Prostate gland (tissue), 2 donors: ENCODE measurements at regions not wholly inside any gene's neighbourhood (a gene's known extent, or its start where the extent isn't known, plus 50 kb on each side); places are given as distances from the start of the nearest gene placed in this dataset.
"Not testable (repeated sequence)": the region's sequence is repeated elsewhere in the genome, so short reads cannot be mapped to it uniquely, and the experiment has no call there.

Experiments
- POLR2A ChIP-seq: fragments of 450-650 bp; IDR thresholded peaks from one replicate; pipeline ENCODE4 v1.6.1; 2016; ENCODE audit warnings: antibody characterized with exemption, mild to moderate bottlenecking
- TF ChIP-seq, protein P1 (sequence below), 4 experiments: fragments of 200-600 bp in 2 of 4; fragments of 450-650 bp in 2 of 4; sonication (generic) in 2 of 4; IDR thresholded peaks; 1 replicate in 3 of 4; 2 replicates in 1 of 4; pipeline ENCODE4 v1.5.1; 2016 to 2019; ENCODE audit warnings: antibody characterized with exemption in 4 of 4, mild to moderate bottlenecking in 2 of 4, moderate library complexity in 2 of 4

- TF ChIP-seq, protein P1, sequence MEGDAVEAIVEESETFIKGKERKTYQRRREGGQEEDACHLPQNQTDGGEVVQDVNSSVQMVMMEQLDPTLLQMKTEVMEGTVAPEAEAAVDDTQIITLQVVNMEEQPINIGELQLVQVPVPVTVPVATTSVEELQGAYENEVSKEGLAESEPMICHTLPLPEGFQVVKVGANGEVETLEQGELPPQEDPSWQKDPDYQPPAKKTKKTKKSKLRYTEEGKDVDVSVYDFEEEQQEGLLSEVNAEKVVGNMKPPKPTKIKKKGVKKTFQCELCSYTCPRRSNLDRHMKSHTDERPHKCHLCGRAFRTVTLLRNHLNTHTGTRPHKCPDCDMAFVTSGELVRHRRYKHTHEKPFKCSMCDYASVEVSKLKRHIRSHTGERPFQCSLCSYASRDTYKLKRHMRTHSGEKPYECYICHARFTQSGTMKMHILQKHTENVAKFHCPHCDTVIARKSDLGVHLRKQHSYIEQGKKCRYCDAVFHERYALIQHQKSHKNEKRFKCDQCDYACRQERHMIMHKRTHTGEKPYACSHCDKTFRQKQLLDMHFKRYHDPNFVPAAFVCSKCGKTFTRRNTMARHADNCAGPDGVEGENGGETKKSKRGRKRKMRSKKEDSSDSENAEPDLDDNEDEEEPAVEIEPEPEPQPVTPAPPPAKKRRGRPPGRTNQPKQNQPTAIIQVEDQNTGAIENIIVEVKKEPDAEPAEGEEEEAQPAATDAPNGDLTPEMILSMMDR (IDR thresholded peaks at IDR 0.05) = not testable (repeated sequence)
- not testable (repeated sequence) for TF ChIP-seq POLR2A
Observed at GRCh38 chr4:188796600-188796999, 657.4 kb downstream of the TRIML1 start.
